ENCODE measurements at regions not wholly inside any gene's neighbourhood (a gene's known extent, or its start where the extent isn't known, plus 50 kb on each side); places are given as distances from the start of the nearest gene placed in this dataset.

DNA sequence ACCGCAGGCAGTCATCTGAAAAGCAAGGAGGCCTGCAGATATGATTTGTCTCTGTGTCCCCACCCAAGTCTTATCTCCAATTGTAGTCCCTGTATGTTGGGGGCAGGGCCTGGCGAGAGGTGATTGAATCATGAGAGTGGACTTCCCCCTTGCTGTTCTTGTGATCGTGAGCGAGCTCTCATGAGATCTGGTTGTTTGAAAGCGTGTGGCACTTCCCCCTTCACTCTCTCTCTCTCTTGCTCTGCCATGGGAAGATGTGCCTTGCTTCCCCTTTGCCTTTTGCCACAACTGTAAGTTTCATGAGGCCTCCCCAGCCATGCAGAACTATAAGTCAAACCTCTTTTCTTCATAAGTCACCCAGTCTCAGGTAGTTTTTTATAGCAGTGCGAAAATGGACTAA lies 83.3 kb downstream of the TMCO5A start:
- no peaks in the 10 kb centered on the region for H4K20me1 ChIP-seq (replicated peaks; ENCODE audit: control insufficient read depth, extremely low read depth, insufficient read depth, low read length)
- no peaks in the 10 kb centered on the region for H3K9me3 ChIP-seq (replicated peaks; ENCODE audit: control insufficient read depth, insufficient read depth, low read length)
- intact Hi-C loops (cut with micrococcal nuclease): no loop called here
- FAIRE-seq (no peak), DNase-seq (ENCODE audit: low read depth, low spot score) (no peak)
- H3K9ac ChIP-seq (replicated peaks; ENCODE audit: extremely low read depth, insufficient read depth, low read length): no peak overlapping the region
- no peak overlapping the region for H3K4me2 ChIP-seq (ENCODE audit: insufficient read depth, low read length)
- TF ChIP-seq MYC (IDR thresholded peaks at IDR 0.05; ENCODE audit: low read depth, low read length): no peak
- H3K79me2 ChIP-seq (ENCODE audit: control insufficient read depth, insufficient read depth, low read length): no peaks in the 10 kb centered on the region
- dilution Hi-C loops (cut with MboI; ENCODE audit: extremely low pct_ligation_motif_present, low sequenced_read_pairs): loop anchor here (25.0 kb wide), 1 partner anchor 345 kb away; no protein-coding TSS in a partner anchor
- H3K36me3 ChIP-seq (ENCODE audit: control insufficient read depth in 2 of 2, extremely low read depth in 1 of 2, insufficient read depth in 2 of 2, low read length in 2 of 2): no peaks in the 10 kb centered on the region
- H3K4me1 ChIP-seq (ENCODE audit: control insufficient read depth, extremely low read depth, insufficient read depth, low read length): no peaks in the 10 kb centered on the region
- peaks cover 8 to 10% of the 10 kb centered on the region in 2 experiments for H3K27me3 ChIP-seq (ENCODE audit: control insufficient read depth in 2 of 2, insufficient read depth in 2 of 2, low read length in 2 of 2)
- H3K27ac ChIP-seq (ENCODE audit: insufficient read depth, low read depth, low read length): no peak overlapping the region
- no peak overlapping the region for H3K4me3 ChIP-seq (replicated peaks in 1 of 3; ENCODE audit: insufficient read depth in 1 of 3, low read depth in 1 of 3, low read length in 3 of 3)
- no TSS peak for BruUV-seq (replicated peaks)
- CTCF ChIA-PET: no interaction called here
- H3K9me1 ChIP-seq (replicated peaks; ENCODE audit: control insufficient read depth, extremely low read depth, insufficient read depth, low read length): no peaks in the 10 kb centered on the region
- POLR2A ChIA-PET: no interaction called here
- H2AFZ ChIP-seq (ENCODE audit: low read depth, low read length): no peak overlapping the region

DNA sequence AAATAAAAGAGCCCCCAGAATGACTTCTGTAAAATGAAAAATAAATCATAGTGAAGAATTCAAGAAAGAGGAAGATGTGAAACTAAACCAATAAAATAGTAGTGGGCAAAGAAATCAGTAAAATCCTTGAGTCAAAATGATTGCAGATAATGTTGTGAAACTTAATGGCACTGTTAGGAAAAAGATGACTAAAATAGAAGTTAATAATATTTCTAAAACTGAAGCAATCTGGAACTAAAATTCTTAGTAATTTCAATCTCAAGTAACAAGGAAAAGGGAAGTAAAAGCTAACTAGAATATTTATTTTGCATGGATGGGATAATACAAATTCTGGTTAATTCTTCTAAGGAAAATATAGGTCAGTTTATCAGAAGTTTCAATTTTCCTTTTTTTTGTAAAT lies 84.6 kb downstream of the TMCO5A start:
- Histone ChIP-seq H3K79me2 (ENCODE audit: control insufficient read depth, insufficient read depth, low read length) (no peaks in the 10 kb centered on the region), H4K20me1 (replicated peaks; ENCODE audit: control insufficient read depth, extremely low read depth, insufficient read depth, low read length) (no peaks in the 10 kb centered on the region), H3K4me2 (ENCODE audit: insufficient read depth, low read length) (no peak overlapping the region), H3K9me1 (replicated peaks; ENCODE audit: control insufficient read depth, extremely low read depth, insufficient read depth, low read length) (no peaks in the 10 kb centered on the region), H3K27ac (ENCODE audit: insufficient read depth, low read depth, low read length) (no peak overlapping the region), H3K4me1 (ENCODE audit: control insufficient read depth, extremely low read depth, insufficient read depth, low read length) (peaks cover 1% of the 10 kb centered on the region), H3K9ac (replicated peaks; ENCODE audit: extremely low read depth, insufficient read depth, low read length) (no peak overlapping the region), H3K27me3 (ENCODE audit: control insufficient read depth in 2 of 2, insufficient read depth in 2 of 2, low read length in 2 of 2) (peaks cover 8 to 10% of the 10 kb centered on the region in 2 experiments), H3K36me3 (ENCODE audit: control insufficient read depth in 2 of 2, extremely low read depth in 1 of 2, insufficient read depth in 2 of 2, low read length in 2 of 2) (no peaks in the 10 kb centered on the region), H2AFZ (ENCODE audit: low read depth, low read length) (no peak overlapping the region), H3K4me3 (replicated peaks in 1 of 3; ENCODE audit: insufficient read depth in 1 of 3, low read depth in 1 of 3, low read length in 3 of 3) (no peak overlapping the region), H3K9me3 (replicated peaks; ENCODE audit: control insufficient read depth, insufficient read depth, low read length) (no peaks in the 10 kb centered on the region)
- CTCF ChIA-PET: interaction anchor here (1.6 kb wide), 1 partner anchor 23 kb away, joined by 4 read pairs; no protein-coding TSS in a partner anchor
- BruUV-seq (replicated peaks): no TSS peak
- TF ChIP-seq FOS (IDR thresholded peaks at IDR 0.05; ENCODE audit: borderline replicate concordance, insufficient read depth, low read length): no peak
- TF ChIP-seq JUN (IDR thresholded peaks at IDR 0.05; ENCODE audit: borderline replicate concordance, insufficient read depth, insufficient read length, low read depth): no peak
- dilution Hi-C loops (cut with MboI; ENCODE audit: extremely low pct_ligation_motif_present, low sequenced_read_pairs): loop anchor here (25.0 kb wide), 1 partner anchor 343 kb away; no protein-coding TSS in a partner anchor
- POLR2A ChIA-PET: no interaction called here
- FAIRE-seq: no peak
- no peak for DNase-seq (ENCODE audit: low read depth, low spot score)
- intact Hi-C loops (cut with micrococcal nuclease): no loop called here

Measured in endothelial cell of umbilical vein (primary cell).